Effector memory CD4-positive, alpha-beta T cell (primary cell): ENCODE measurements at regions not wholly inside any gene's neighbourhood (a gene's known extent, or its start where the extent isn't known, plus 50 kb on each side); places are given as distances from the start of the nearest gene placed in this dataset.

Experiments used
- DNase-seq, 3 donors: peaks; one replicate each; pipeline ENCODE4 v3.0.0-alpha.2; 2020
- H3K27ac ChIP-seq: 2 replicates; pipeline ENCODE4 v1.7.0; 2013; ENCODE audit warnings: mild to moderate bottlenecking, low read length, moderate library complexity; ENCODE audit not compliant: insufficient read depth, poor library complexity, severe bottlenecking
- H3K27me3 ChIP-seq: replicated peaks from 2 replicates; pipeline ENCODE4 v1.7.0; 2013; ENCODE audit warnings: mild to moderate bottlenecking, low read length; ENCODE audit not compliant: insufficient read depth, control insufficient read depth, poor library complexity, severe bottlenecking
- H3K36me3 ChIP-seq: 2 replicates; pipeline ENCODE4 v1.7.0; 2013; ENCODE audit warnings: mild to moderate bottlenecking, low read length, moderate library complexity; ENCODE audit not compliant: control insufficient read depth, insufficient read depth
- H3K4me1 ChIP-seq: 2 replicates; pipeline ENCODE4 v1.7.0; 2013; ENCODE audit warnings: low read length, mild to moderate bottlenecking; ENCODE audit not compliant: control insufficient read depth, insufficient read depth, poor library complexity, severe bottlenecking
- H3K4me3 ChIP-seq: 2 replicates; pipeline ENCODE4 v1.7.0; 2013; ENCODE audit warnings: low read length, low read depth, mild to moderate bottlenecking; ENCODE audit not compliant: insufficient read depth, poor library complexity, severe bottlenecking
- H3K9me3 ChIP-seq: 2 replicates; pipeline ENCODE4 v1.7.0; 2013; ENCODE audit warnings: mild to moderate bottlenecking, low read length, moderate library complexity; ENCODE audit not compliant: control insufficient read depth

DNA sequence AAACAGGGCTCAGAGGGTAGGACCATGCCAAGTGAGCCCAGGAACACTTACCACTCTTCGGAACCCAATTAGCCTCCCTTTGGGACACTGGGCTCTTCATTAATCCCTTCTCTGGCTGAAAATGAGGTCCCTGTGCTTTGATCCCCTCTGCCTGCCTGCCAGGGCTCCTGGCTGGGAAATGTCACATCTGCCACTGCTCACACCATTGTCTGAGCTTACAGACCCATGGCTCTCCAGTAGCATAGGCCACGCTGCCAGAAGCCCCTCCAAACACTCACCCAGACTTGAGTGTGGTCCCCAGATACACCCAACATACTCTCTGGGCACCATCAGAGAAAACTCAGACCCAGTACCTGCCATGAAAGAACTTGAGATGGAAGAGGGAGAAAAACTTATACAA, 287.3 kb downstream of the XXYLT1 start:
- Histone ChIP-seq H3K9me3 (no peaks in the 10 kb centered on the region), H3K27ac (no peak overlapping the region), H3K4me1 (no peaks in the 10 kb centered on the region), H3K27me3 (no peaks in the 10 kb centered on the region), H3K4me3 (no peak overlapping the region), H3K36me3 (no peaks in the 10 kb centered on the region)
- DNase-seq = no peak

DNA sequence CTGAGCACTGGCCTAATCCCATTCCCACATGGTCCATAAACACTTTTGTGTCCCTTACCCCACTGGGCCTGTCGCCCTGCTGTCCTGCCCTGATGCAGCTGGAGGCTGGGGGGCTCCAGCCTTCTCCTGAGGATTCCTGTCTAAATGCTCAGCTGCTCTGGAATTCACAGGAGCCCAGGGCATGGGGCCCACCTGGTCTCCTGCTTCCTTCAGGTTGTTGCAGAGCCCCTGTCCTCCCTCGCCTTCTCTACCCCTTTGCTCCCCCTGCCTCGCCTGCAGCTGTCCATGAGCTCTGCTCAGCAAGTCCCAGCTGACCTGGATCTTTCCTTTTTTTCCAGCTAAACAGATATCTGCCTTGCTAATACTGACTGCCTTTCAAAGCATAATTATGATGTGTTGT, 286.9 kb downstream of the XXYLT1 start:
- H3K4me1 ChIP-seq = no peaks in the 10 kb centered on the region
- H3K4me3 ChIP-seq = no peak overlapping the region
- no peak overlapping the region for H3K27ac ChIP-seq
- no peak for DNase-seq
- no peaks in the 10 kb centered on the region for H3K27me3 ChIP-seq
- no peaks in the 10 kb centered on the region for H3K36me3 ChIP-seq
- H3K9me3 ChIP-seq = no peaks in the 10 kb centered on the region

DNA sequence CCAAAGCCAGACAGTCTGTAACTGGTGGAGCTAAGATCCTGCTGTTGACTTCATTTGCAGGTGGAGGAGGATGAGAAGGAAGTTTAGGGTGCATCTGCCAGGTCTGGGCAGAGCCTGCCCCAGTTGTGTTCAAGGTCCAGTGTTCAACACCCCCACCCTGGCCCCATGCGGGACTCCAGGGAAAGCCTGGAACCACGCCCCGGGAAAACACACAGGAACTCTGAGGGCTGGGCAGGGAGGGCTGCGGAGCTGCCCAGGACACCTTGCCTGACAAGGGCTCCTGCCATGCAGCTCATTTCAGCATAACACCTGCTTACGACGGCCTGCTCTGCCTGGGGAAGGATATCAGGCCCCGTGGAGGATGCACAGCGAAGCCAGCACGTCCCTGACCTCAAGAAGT, 286.3 kb downstream of the XXYLT1 start:
- Histone ChIP-seq H3K4me1 (no peaks in the 10 kb centered on the region), H3K4me3 (no peak overlapping the region), H3K36me3 (no peaks in the 10 kb centered on the region), H3K27me3 (no peaks in the 10 kb centered on the region), H3K27ac (no peak overlapping the region), H3K9me3 (no peaks in the 10 kb centered on the region)
- no peak for DNase-seq

DNA sequence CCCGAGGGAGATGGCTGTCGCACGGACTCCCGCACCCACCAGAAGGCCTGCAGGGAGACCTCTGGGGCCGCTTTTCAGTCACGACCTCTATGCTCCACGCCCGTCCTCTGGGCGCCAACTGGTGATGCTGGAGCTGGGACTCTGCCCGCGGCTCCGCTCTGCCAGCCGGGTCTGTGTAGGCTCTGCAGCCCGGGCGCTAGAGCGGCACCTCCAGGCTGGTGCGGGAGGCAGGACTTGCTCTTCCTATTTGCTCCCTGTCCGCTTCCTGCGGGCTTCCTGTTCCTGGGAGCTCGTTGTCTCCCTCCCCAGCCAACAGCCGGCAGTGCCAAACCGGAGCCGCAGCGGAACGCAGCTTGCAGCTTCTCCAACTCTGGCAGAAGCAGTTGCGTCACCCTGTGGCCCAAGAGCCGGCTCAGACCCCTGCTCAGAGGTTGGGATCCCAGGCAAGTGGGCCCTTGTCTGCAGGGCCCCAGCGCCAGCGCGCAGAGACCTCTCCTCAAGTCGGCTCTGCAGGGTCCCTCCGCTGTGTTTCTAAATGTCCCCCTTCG, 285.9 kb downstream of the XXYLT1 start:
- DNase-seq = no peak
- Histone ChIP-seq H3K27ac (no peak overlapping the region), H3K4me1 (no peaks in the 10 kb centered on the region), H3K36me3 (no peaks in the 10 kb centered on the region), H3K4me3 (no peak overlapping the region), H3K9me3 (no peaks in the 10 kb centered on the region), H3K27me3 (no peaks in the 10 kb centered on the region)

DNA sequence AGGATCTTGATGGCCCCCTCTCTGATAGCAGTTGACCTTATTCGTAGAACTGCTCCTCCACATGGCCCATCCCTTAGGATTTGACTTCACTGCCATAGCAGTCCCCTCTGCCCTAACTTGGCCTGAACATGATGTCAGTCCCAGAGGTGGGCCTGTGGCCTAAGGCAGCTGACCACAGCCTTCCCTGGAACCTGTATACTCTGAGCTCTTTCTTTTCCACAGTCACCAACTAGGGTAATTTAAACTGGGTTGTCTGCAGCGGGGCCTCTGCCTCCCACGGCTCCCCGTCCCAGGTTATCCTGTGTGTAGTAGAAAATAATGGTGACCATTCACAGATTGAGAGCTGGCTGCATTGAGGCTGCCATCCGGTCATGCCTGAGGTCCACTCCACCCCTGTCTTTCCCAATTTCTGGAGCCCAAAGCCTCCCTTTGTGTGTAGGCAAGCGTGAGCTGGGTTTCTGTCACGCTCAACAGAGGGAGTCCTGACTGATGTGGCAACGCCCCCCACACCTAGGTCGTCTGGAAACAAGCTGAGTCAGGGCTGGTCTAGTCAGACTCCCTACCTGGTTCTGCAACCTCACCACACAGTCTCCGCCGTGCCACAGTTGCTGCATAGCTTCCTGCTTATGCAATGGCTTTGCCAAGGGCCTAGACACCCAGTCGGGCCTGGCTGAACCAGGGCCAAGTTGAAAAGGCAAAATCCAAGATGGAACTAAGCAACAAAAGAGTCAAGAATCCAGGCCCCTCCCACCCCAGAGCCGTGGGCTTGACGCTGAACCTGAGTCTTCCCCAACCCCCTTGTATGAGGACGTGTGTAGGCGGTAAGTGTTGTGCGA, 284.5 kb downstream of the XXYLT1 start:
- H3K9me3 ChIP-seq = no peaks in the 10 kb centered on the region
- DNase-seq = no peak
- no peak overlapping the region for H3K27ac ChIP-seq
- H3K4me1 ChIP-seq = no peaks in the 10 kb centered on the region
- H3K27me3 ChIP-seq = no peaks in the 10 kb centered on the region
- no peak overlapping the region for H3K4me3 ChIP-seq
- H3K36me3 ChIP-seq = no peaks in the 10 kb centered on the region

DNA sequence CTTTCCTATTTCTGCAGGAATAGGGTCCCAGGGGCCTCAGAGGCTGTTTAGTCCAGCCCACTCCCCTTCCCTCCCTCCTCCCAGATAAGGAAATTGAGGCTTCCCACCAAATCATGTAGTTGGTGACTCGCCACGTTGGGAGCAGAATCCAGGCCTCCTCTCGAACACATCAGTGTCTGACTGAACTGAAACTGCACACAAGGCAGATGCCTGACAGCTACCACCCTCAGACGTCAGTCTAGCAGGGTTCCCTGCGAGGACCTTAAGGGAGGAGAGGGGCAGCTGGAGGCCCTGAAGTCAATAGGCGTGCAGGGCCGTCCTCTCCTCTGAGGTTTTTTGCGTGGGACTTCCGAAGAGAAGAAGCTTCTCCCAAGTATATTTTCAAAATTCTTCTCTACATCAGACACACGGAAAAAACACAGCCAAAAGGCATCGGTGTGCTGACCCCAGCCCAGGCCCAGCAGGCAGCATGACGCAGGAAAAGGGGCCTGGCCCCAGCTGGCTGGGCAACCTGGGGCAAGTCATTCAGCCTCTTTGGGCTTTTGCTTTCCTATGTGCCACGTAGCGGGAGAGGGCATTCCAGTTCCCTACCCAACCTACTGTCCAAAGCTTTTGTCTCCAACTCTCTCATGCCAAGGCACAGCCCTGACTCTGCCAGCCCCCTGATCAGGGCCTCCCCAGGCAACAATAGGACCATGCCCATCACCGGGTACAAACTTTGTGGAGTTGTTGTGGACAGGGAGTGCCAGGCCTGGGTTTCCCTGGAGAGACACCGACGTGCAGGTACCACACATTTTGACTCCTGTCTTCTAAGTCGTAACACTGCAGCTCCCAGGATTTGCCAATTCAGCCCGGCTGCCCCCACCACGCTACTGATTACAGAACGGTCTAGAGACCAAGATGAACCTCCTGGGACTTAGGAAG, 283.1 kb downstream of the XXYLT1 start:
- no peak for DNase-seq
- Histone ChIP-seq H3K27me3 (no peaks in the 10 kb centered on the region), H3K4me1 (no peaks in the 10 kb centered on the region), H3K4me3 (no peak overlapping the region), H3K9me3 (no peaks in the 10 kb centered on the region), H3K36me3 (no peaks in the 10 kb centered on the region), H3K27ac (no peak overlapping the region)

DNA sequence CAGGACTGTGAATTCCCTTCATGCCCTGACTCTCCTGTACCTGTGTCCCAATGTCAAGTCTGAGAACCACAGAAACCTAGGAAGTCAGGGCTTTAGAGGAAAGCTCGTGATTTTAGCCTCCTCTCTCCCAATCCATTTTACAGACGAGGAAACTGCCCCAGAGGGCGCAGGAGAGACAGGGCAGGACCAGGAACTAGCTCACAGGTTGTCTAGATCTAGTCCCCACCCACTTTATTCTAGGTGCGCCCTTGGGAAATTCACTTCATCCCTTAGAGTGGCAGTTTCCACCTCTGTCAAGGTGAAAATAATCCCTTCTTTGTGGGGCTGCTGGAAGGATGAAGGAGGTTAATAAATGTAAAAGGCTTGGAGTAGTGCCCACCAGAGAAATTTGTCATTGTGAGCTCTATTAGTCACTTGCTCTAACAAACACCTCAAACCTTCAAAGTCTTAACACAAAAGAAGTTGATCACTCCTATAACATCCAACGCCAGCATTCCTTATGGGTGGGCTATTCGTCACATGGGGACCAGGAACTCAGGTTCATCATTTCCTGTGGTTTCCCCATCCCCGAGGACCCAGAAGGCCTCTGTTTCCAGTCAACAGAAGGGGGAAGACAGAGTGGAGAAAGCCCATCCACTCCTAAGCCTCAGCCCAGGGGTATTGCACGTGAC, 282.3 kb downstream of the XXYLT1 start:
- Histone ChIP-seq H3K27ac (no peak overlapping the region), H3K9me3 (no peaks in the 10 kb centered on the region), H3K4me1 (no peaks in the 10 kb centered on the region), H3K27me3 (no peaks in the 10 kb centered on the region), H3K36me3 (no peaks in the 10 kb centered on the region), H3K4me3 (no peak overlapping the region)
- no peak for DNase-seq

DNA sequence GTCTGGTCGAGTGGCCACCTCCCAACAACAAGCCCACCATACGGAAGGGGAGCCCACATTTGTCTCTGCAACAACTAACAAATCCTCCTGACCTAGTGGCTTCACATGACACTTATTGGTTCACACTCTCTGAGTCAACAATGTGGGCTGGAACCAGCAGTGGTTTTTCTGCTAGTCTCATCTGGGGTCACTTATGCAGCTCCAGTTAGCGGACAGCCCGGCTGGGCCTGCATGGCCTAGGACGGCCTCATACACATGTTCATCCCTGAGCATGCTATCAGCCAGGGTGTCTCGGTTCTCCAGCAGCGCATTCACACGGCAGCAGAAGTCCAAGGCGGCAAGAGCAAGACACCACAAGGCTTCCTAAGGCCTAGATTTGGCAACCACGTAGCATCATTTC, 281.7 kb downstream of the XXYLT1 start:
- Histone ChIP-seq H3K27me3 (no peaks in the 10 kb centered on the region), H3K4me1 (no peaks in the 10 kb centered on the region), H3K4me3 (no peak overlapping the region), H3K36me3 (no peaks in the 10 kb centered on the region), H3K27ac (no peak overlapping the region), H3K9me3 (no peaks in the 10 kb centered on the region)
- DNase-seq = no peak

DNA sequence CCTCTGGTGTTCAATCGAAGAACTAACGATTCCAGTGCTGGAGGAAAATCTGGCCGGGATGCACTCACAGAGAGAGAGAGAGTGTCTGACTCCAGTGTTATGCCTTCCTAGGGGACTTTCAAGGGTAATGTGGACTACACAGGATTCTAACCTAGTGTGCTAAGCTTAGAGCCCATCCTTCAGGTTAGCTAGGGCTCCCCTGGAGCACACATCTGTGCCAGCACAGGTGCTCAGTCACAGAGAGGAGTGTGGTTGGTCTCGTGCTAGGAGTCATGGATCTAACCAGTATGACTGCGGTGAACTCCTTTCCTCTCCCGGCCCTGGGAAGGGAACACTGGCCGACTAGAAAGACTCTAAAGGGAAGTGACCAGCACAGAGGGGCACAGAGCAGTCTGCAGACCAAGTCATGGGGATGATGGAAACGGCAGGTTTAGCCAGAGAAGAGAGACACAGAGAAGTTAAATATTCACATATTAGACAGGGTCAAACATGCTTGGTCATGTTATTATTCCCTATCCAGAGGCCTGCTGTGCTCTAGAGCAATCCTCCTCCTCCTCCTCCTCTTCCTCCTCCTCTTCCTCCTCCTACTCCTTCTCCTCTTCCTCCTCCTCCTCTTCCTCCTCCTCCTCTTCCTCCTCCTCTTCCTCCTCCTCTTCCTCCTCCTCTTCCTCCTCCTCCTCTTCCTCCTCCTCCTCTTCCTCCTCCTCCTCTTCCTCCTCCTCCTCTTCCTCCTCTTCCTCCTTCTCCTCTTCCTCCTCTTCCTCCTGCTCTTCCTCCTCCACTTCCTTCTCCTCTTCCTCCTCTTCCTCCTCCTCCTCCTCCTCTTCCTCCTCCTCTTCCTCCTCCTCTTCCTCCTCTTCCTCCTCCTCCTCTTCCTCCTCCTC, 280.3 kb downstream of the XXYLT1 start:
- no peaks in the 10 kb centered on the region for H3K36me3 ChIP-seq
- no peaks in the 10 kb centered on the region for H3K27me3 ChIP-seq
- no peaks in the 10 kb centered on the region for H3K9me3 ChIP-seq
- no peak overlapping the region for H3K4me3 ChIP-seq
- DNase-seq = no peak
- no peak overlapping the region for H3K27ac ChIP-seq
- no peaks in the 10 kb centered on the region for H3K4me1 ChIP-seq
